BE2C (cell line): ENCODE measurements at regions not wholly inside any gene's neighbourhood (a gene's known extent, or its start where the extent isn't known, plus 50 kb on each side); places are given as distances from the start of the nearest gene placed in this dataset.

ENCODE experiments used
- DNase-seq: peaks from one replicate; pipeline ENCODE4 v3.0.0-alpha.2; 2020
- H3K27me3 ChIP-seq: fragments of 250-450 bp; sonication (Bioruptor Pico); 2 replicates; pipeline ENCODE4 v1.5.1; 2020; ENCODE audit warnings: mild to moderate bottlenecking
- H3K36me3 ChIP-seq: fragments of 250-450 bp; sonication (Bioruptor Pico); 2 replicates; pipeline ENCODE4 v1.5.1; 2020; ENCODE audit warnings: mild to moderate bottlenecking
- H3K4me1 ChIP-seq: fragments of 250-450 bp; sonication (Bioruptor Pico); 2 replicates; pipeline ENCODE4 v1.5.1; 2020
- H3K4me3 ChIP-seq: 2 replicates; pipeline ENCODE4 v1.5.1; 2011; ENCODE audit warnings: low read depth, low read length
- H3K9me3 ChIP-seq: fragments of 250-450 bp; sonication (Bioruptor Pico); 2 replicates; pipeline ENCODE4 v1.5.1; 2020
- CTCF ChIP-seq: IDR thresholded peaks from 2 replicates; pipeline ENCODE4 v1.5.1; 2012; ENCODE audit warnings: mild to moderate bottlenecking, low read depth, low read length

DNA sequence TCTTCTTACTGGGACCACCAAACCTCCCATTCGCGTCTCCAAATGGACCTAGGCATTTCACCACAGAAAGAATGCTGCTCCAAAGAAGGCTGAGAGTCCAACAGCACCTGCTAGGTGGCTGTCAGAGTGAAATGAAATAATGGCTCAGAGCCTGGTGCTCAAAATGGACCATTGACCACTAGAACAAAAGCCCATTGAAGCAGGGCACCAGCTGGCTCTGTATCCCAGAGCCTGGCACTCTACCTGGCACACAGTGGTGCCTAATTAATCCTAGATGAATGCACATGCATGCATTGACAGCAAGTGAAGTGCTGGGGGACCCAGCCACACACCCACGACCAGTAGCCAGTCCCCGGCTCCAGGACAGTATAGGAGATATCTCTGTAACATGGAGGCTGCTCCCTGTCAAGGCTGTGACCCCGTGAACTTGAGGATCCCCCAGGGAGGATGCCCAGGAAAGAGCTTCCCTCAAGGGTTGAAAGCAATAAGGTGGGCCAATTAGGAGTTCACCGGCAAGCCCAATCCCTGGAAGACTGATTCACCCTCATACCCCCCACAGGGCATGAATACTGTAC, 261.3 kb downstream of the TNS1 start:
- H3K4me3 ChIP-seq = no peak overlapping the region
- no peaks in the 10 kb centered on the region for H3K9me3 ChIP-seq
- peaks cover 6% of the 10 kb centered on the region for H3K4me1 ChIP-seq
- no peaks in the 10 kb centered on the region for H3K27me3 ChIP-seq
- no peak for DNase-seq
- H3K36me3 ChIP-seq = no peaks in the 10 kb centered on the region
- no peak for TF ChIP-seq CTCF

- Histone ChIP-seq H3K27me3 (no peaks in the 10 kb centered on the region), H3K36me3 (no peaks in the 10 kb centered on the region), H3K4me3 (no peak overlapping the region), H3K4me1 (peaks cover 10% of the 10 kb centered on the region), H3K9me3 (no peaks in the 10 kb centered on the region)
- no peak for TF ChIP-seq CTCF
- no peak for DNase-seq
These were observed 262.0 kb downstream of the TNS1 start for GRCh38 chr2:217740756-217741155.

- Histone ChIP-seq H3K36me3 (no peaks in the 10 kb centered on the region), H3K27me3 (no peaks in the 10 kb centered on the region), H3K4me3 (no peak overlapping the region), H3K4me1 (peaks cover 12% of the 10 kb centered on the region), H3K9me3 (no peaks in the 10 kb centered on the region)
- no peak for TF ChIP-seq CTCF
- no peak for DNase-seq
These were observed 262.6 kb downstream of the TNS1 start for GRCh38 chr2:217740178-217740577.

GRCh38 chr2:217739741-217740140, 263.1 kb downstream of the TNS1 start:
- Histone ChIP-seq H3K27me3 (no peaks in the 10 kb centered on the region), H3K9me3 (no peaks in the 10 kb centered on the region), H3K4me3 (no peak overlapping the region), H3K4me1 (peaks cover 12% of the 10 kb centered on the region), H3K36me3 (no peaks in the 10 kb centered on the region)
- no peak for DNase-seq
- TF ChIP-seq CTCF = no peak

DNA sequence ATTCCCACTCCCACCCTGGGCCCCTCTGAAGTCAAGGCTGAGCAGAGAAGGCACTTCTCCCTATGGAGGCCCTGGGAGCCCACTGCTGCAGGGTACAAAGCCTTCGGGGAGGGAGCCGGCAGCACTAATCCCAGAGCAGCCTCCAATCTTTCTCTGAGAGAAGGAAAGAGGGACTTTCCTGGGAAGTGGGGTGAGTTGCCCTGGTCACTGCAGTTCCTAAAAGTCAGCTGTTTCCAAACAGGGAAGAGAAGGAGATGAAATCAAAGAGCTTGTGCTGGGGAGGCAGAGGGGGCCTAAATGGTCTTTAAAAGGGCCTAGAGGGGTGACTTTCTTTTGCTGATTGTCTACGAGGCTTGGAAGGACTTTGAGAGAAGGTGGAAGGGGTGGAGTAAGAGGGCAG, 264.7 kb downstream of the TNS1 start:
- DNase-seq = no peak
- TF ChIP-seq CTCF = no peak
- Histone ChIP-seq H3K4me3 (no peak overlapping the region), H3K4me1 (peaks cover 12% of the 10 kb centered on the region), H3K27me3 (no peaks in the 10 kb centered on the region), H3K36me3 (no peaks in the 10 kb centered on the region), H3K9me3 (no peaks in the 10 kb centered on the region)

- no peak for TF ChIP-seq CTCF
- peaks cover 12% of the 10 kb centered on the region for H3K4me1 ChIP-seq
- no peaks in the 10 kb centered on the region for H3K36me3 ChIP-seq
- H3K9me3 ChIP-seq = no peaks in the 10 kb centered on the region
- H3K4me3 ChIP-seq = no peak overlapping the region
- no peak for DNase-seq
- no peaks in the 10 kb centered on the region for H3K27me3 ChIP-seq
These were observed 265.8 kb downstream of the TNS1 start for GRCh38 chr2:217736776-217737550.
